Stomach smooth muscle (tissue), 2 donors: ENCODE measurements at regions not wholly inside any gene's neighbourhood (a gene's known extent, or its start where the extent isn't known, plus 50 kb on each side); places are given as distances from the start of the nearest gene placed in this dataset.

Experiments used
- H3K27ac ChIP-seq: one replicate; pipeline ENCODE4 v1.7.0; 2013; ENCODE audit warnings: mild to moderate bottlenecking, low read length, inconsistent platforms
- H3K27me3 ChIP-seq, 2 donors: one replicate each; pipeline ENCODE4 v1.7.0; 2013; ENCODE audit warnings: low read length in 2 of 2; ENCODE audit not compliant: insufficient read depth in 2 of 2, control insufficient read depth in 1 of 2
- H3K36me3 ChIP-seq, 2 donors: one replicate each; pipeline ENCODE4 v1.7.0; 2013; ENCODE audit warnings: low read length in 2 of 2; ENCODE audit not compliant: control insufficient read depth in 2 of 2, insufficient read depth in 2 of 2
- H3K4me1 ChIP-seq: one replicate; pipeline ENCODE4 v1.7.0; 2013; ENCODE audit warnings: low read length; ENCODE audit not compliant: control insufficient read depth, insufficient read depth
- H3K4me3 ChIP-seq, 2 donors: one replicate each; pipeline ENCODE4 v1.7.0; 2013; ENCODE audit warnings: low read length in 2 of 2
- H3K9ac ChIP-seq, 2 donors: one replicate each; pipeline ENCODE4 v1.7.0; 2013; ENCODE audit warnings: low read length in 2 of 2, mild to moderate bottlenecking in 1 of 2
- H3K9me3 ChIP-seq, 2 donors: one replicate each; pipeline ENCODE4 v1.7.0; 2013; ENCODE audit warnings: low read length in 2 of 2; ENCODE audit not compliant: control insufficient read depth in 2 of 2
- donor health status: healthy.
- donor health status: Pancreatic carcinoma.

- Histone ChIP-seq H3K9me3 (no peaks in the 10 kb centered on the region), H3K27ac (no peak overlapping the region), H3K36me3 (no peaks in the 10 kb centered on the region), H3K4me1 (peaks cover 25% of the 10 kb centered on the region), H3K9ac (no peak overlapping the region), H3K4me3 (peak overlapping the region in 1 of 2 donors; percentile 20), H3K27me3 (no peaks in the 10 kb centered on the region)
Measured at GRCh38 chr7:42621543-42622219, 290.2 kb downstream of the C7orf25 start.

- no peak overlapping the region for H3K4me3 ChIP-seq
- peaks cover 28% of the 10 kb centered on the region for H3K4me1 ChIP-seq
Measured at GRCh38 chr7:42618651-42619360, 293.1 kb downstream of the C7orf25 start.

GRCh38 chr7:42617806-42618457, 293.9 kb downstream of the C7orf25 start:
- no peak overlapping the region for H3K4me3 ChIP-seq
- no peaks in the 10 kb centered on the region for H3K36me3 ChIP-seq
- no peak overlapping the region for H3K9ac ChIP-seq
- H3K4me1 ChIP-seq, result peaks cover 28% of the 10 kb centered on the region
- H3K9me3 ChIP-seq, result no peaks in the 10 kb centered on the region
- H3K27me3 ChIP-seq, result no peaks in the 10 kb centered on the region
- H3K27ac ChIP-seq, result no peak overlapping the region

More at GRCh38 chr7:42618651-42619360, 293.1 kb downstream of the C7orf25 start:
- Histone ChIP-seq H3K36me3 (no peaks in the 10 kb centered on the region), H3K9me3 (no peaks in the 10 kb centered on the region), H3K9ac (no peak overlapping the region), H3K27me3 (no peaks in the 10 kb centered on the region), H3K27ac (no peak overlapping the region)

DNA sequence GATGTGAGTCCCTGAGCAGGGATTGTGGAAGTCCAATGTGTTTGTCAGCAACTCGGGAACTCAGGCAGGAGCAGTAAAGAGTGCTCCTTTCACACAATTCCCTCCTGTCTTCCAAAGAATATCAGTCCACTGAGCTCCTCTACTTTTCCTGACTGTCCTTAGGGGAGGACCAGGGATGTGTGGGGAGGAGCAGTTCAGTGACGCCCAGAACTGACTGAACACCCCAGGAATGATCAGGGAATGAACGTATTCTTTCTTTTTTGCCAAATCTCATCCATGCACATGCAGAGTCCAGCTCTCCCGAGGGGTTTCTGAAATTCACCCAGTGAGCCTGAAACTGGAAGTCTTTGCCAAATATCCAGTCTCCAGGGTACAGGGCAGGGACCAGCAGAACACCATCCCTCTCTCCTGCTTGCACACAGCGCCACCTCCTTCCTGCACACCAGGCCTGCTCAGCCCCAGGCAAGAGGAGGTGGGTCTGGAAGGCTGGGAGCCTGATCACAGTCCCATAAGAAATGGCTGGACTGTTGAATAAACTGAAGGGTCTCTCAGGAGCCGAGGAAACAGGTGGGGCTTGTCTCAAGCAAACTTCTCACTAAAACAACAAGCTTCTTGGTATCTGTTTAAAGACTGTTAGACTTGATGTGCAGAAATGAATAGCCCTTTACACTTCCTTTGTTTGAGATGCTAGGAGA, 294.7 kb downstream of the C7orf25 start:
- no peaks in the 10 kb centered on the region for H3K9me3 ChIP-seq
- H3K27me3 ChIP-seq, result no peaks in the 10 kb centered on the region
- no peak overlapping the region for H3K27ac ChIP-seq
- no peak overlapping the region for H3K9ac ChIP-seq
- H3K36me3 ChIP-seq, result no peaks in the 10 kb centered on the region
- peaks cover 29% of the 10 kb centered on the region for H3K4me1 ChIP-seq
- H3K4me3 ChIP-seq, result no peak overlapping the region

- Histone ChIP-seq H3K27me3 (no peaks in the 10 kb centered on the region), H3K9ac (no peak overlapping the region), H3K9me3 (no peaks in the 10 kb centered on the region), H3K36me3 (no peaks in the 10 kb centered on the region), H3K4me3 (no peak overlapping the region), H3K27ac (no peak overlapping the region), H3K4me1 (peaks cover 24% of the 10 kb centered on the region)
Measured at GRCh38 chr7:42614636-42615035, 297.2 kb downstream of the C7orf25 start.

DNA sequence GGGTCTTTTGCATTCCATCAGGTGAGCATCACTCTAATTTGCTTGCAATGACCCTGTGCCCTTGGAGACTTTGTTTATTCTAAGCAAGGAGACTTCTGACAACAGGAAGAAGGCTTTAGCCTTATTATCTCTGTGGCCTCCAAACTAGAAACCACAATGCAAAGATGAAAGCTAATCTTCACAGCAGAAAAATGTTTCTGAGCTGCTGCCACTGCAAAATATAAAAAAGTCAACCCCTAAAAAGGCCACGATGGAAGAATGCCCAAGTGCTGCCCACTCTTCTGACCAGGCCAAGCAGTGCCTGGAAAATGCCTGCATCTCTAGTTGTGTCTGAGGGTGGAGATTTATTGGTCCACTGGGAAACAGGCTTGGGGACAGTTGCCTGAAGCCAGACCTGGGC, 299.9 kb downstream of the C7orf25 start:
- Histone ChIP-seq H3K9me3 (no peaks in the 10 kb centered on the region), H3K4me3 (no peak overlapping the region), H3K4me1 (peaks cover 11% of the 10 kb centered on the region), H3K27ac (no peak overlapping the region), H3K27me3 (no peaks in the 10 kb centered on the region), H3K9ac (no peak overlapping the region), H3K36me3 (no peaks in the 10 kb centered on the region)

- Histone ChIP-seq H3K4me1 (peaks cover 11% of the 10 kb centered on the region), H3K4me3 (no peak overlapping the region), H3K27ac (no peak overlapping the region), H3K9ac (no peak overlapping the region), H3K9me3 (no peaks in the 10 kb centered on the region), H3K36me3 (no peaks in the 10 kb centered on the region), H3K27me3 (no peaks in the 10 kb centered on the region)
Measured at GRCh38 chr7:42611289-42611928, 300.5 kb downstream of the C7orf25 start.

- no peaks in the 10 kb centered on the region for H3K27me3 ChIP-seq
- no peak overlapping the region for H3K27ac ChIP-seq
- no peaks in the 10 kb centered on the region for H3K36me3 ChIP-seq
- H3K9me3 ChIP-seq, result no peaks in the 10 kb centered on the region
- no peak overlapping the region for H3K4me3 ChIP-seq
- peaks cover 7% of the 10 kb centered on the region for H3K4me1 ChIP-seq
- no peak overlapping the region for H3K9ac ChIP-seq
Measured at GRCh38 chr7:42606193-42606905, 305.5 kb downstream of the C7orf25 start.

GRCh38 chr7:42605406-42606192, 306.3 kb downstream of the C7orf25 start:
- Histone ChIP-seq H3K27ac (no peak overlapping the region), H3K36me3 (no peaks in the 10 kb centered on the region), H3K9me3 (no peaks in the 10 kb centered on the region), H3K4me1 (peaks cover 7% of the 10 kb centered on the region), H3K27me3 (no peaks in the 10 kb centered on the region), H3K4me3 (peak overlapping the region in 1 of 2 donors; percentile 5), H3K9ac (no peak overlapping the region)
